Osteocyte (in vitro differentiated cells): ENCODE measurements at regions not wholly inside any gene's neighbourhood (a gene's known extent, or its start where the extent isn't known, plus 50 kb on each side); places are given as distances from the start of the nearest gene placed in this dataset.

Source experiments
- DNase-seq: peaks from one replicate; pipeline ENCODE4 v3.0.0; 2021; ENCODE audit warnings: mixed read lengths; ENCODE audit not compliant: unreplicated experiment; ENCODE audit errors: extremely low spot score
- H3K27ac Mint-ChIP-seq: one replicate; pipeline ENCODE4 v1.8.0; 2021; ENCODE audit warnings: mild to moderate bottlenecking, mixed read lengths; ENCODE audit not compliant: unreplicated experiment
- H3K27me3 Mint-ChIP-seq: one replicate; pipeline ENCODE4 v1.8.0; 2021; ENCODE audit warnings: mixed read lengths; ENCODE audit not compliant: unreplicated experiment
- H3K36me3 Mint-ChIP-seq: one replicate; pipeline ENCODE4 v1.8.0; 2021; ENCODE audit warnings: mixed read lengths; ENCODE audit not compliant: unreplicated experiment
- H3K4me1 Mint-ChIP-seq: one replicate; pipeline ENCODE4 v1.8.0; 2021; ENCODE audit warnings: mixed read lengths; ENCODE audit not compliant: unreplicated experiment
- H3K4me3 Mint-ChIP-seq: one replicate; pipeline ENCODE4 v1.8.0; 2021; ENCODE audit warnings: mild to moderate bottlenecking, moderate library complexity, mixed read lengths; ENCODE audit not compliant: unreplicated experiment
- H3K9me3 Mint-ChIP-seq: one replicate; pipeline ENCODE4 v1.8.0; 2021; ENCODE audit warnings: mixed read lengths; ENCODE audit not compliant: unreplicated experiment
- CTCF ChIP-seq: fragments of 200-600 bp; sonication (generic); IDR thresholded peaks from 2 replicates; pipeline ENCODE4 v1.5.0; 2021; ENCODE audit warnings: antibody characterized with exemption, mild to moderate bottlenecking, moderate library complexity

GRCh38 chr3:128569756-128570155 is 76.8 kb upstream of the GATA2 start:
- Mint-ChIP-seq H3K27ac (no peak overlapping the region), H3K4me1 (peaks cover 8% of the 10 kb centered on the region), H3K9me3 (no peaks in the 10 kb centered on the region), H3K36me3 (no peaks in the 10 kb centered on the region), H3K27me3 (peaks cover 14% of the 10 kb centered on the region), H3K4me3 (no peak overlapping the region)
- TF ChIP-seq CTCF: no peak
- no peak for DNase-seq

GRCh38 chr3:128568602-128569490 is 75.8 kb upstream of the GATA2 start:
- no peak overlapping the region for H3K27ac Mint-ChIP-seq
- no peak overlapping the region for H3K4me3 Mint-ChIP-seq
- peaks cover 8% of the 10 kb centered on the region for H3K4me1 Mint-ChIP-seq
- no peaks in the 10 kb centered on the region for H3K36me3 Mint-ChIP-seq
- no peak for TF ChIP-seq CTCF
- peaks cover 14% of the 10 kb centered on the region for H3K27me3 Mint-ChIP-seq
- no peak for DNase-seq
- H3K9me3 Mint-ChIP-seq: no peaks in the 10 kb centered on the region

- Mint-ChIP-seq H3K36me3 (no peaks in the 10 kb centered on the region), H3K4me1 (peaks cover 4% of the 10 kb centered on the region), H3K9me3 (no peaks in the 10 kb centered on the region), H3K27me3 (peaks cover 18% of the 10 kb centered on the region), H3K4me3 (no peak overlapping the region), H3K27ac (no peak overlapping the region)
- no peak for DNase-seq
- TF ChIP-seq CTCF: no peak
These were observed 74.8 kb upstream of the GATA2 start for GRCh38 chr3:128567705-128568356.

- H3K36me3 Mint-ChIP-seq: no peaks in the 10 kb centered on the region
- H3K27me3 Mint-ChIP-seq: peaks cover 23% of the 10 kb centered on the region
- peaks cover 4% of the 10 kb centered on the region for H3K4me1 Mint-ChIP-seq
- H3K27ac Mint-ChIP-seq: no peak overlapping the region
- H3K4me3 Mint-ChIP-seq: no peak overlapping the region
- no peaks in the 10 kb centered on the region for H3K9me3 Mint-ChIP-seq
- TF ChIP-seq CTCF: no peak
- no peak for DNase-seq
These were observed 74.1 kb upstream of the GATA2 start for GRCh38 chr3:128567141-128567540.

GRCh38 chr3:128563439-128563838 is 70.4 kb upstream of the GATA2 start:
- Mint-ChIP-seq H3K27ac (no peak overlapping the region), H3K27me3 (peaks cover 31% of the 10 kb centered on the region), H3K4me1 (peaks cover 4% of the 10 kb centered on the region), H3K4me3 (no peak overlapping the region), H3K36me3 (no peaks in the 10 kb centered on the region), H3K9me3 (no peaks in the 10 kb centered on the region)
- DNase-seq: no peak
- TF ChIP-seq CTCF: no peak
